IMR-90 (cell line): ENCODE measurements at regions not wholly inside any gene's neighbourhood (a gene's known extent, or its start where the extent isn't known, plus 50 kb on each side); places are given as distances from the start of the nearest gene placed in this dataset.
A peak's percentile ranks its signal among the peaks of the same experiment; 100 is the strongest.

Source experiments
- ATAC-seq: fragments of 200-7000 bp; cut with Tn5 transposase; 2 replicates; pipeline ENCODE4 v1.9.1; 2020; ENCODE audit warnings: low read depth, mild to moderate bottlenecking, moderate library complexity
- BruUV-seq: library from RNA; stranded (reverse); fragments of 400-500 nt; replicated peaks from 2 replicates; lab custom pipeline; 2021; lab: Mats Ljungman, UMichigan
- CTCF ChIA-PET: fragments of 300-600 bp; formaldehyde crosslinking; extraction: SDS; loops from one replicate; lab custom pipeline; 2021; ENCODE audit warnings: antibody characterized with exemption; lab: Yijun Ruan, JAX
- POLR2A ChIA-PET: fragments of 300-600 bp; sonication (Branson Sonifier 250); formaldehyde crosslinking; loops from one replicate; lab custom pipeline; 2022; ENCODE audit warnings: antibody characterized with exemption; ENCODE audit not compliant: unreplicated experiment; lab: Charles Lee
- DNase-seq: peaks from one replicate; pipeline ENCODE4 v3.0.0; 2013
- H2AFZ ChIP-seq: replicated peaks from 2 replicates; pipeline ENCODE3; 2013; ENCODE audit warnings: low read length, mild to moderate bottlenecking; ENCODE audit not compliant: poor library complexity
- H2AK5ac ChIP-seq: 2 replicates; pipeline ENCODE4 v1.6.1; 2013; ENCODE audit warnings: low read depth, low read length, inconsistent platforms
- H2AK9ac ChIP-seq: replicated peaks from 2 replicates; pipeline ENCODE3; 2013; ENCODE audit warnings: mild to moderate bottlenecking, low read depth, low read length, moderate library complexity; ENCODE audit not compliant: poor library complexity
- H2BK120ac ChIP-seq: 2 replicates; pipeline ENCODE4 v1.6.1; 2013; ENCODE audit warnings: low read depth, low read length, inconsistent platforms
- H2BK15ac ChIP-seq: 3 replicates; pipeline ENCODE4 v1.6.1; 2013; ENCODE audit warnings: low read depth, low read length, inconsistent platforms
- H2BK20ac ChIP-seq: 2 replicates; pipeline ENCODE4 v1.6.1; 2013; ENCODE audit warnings: low read depth, mild to moderate bottlenecking, inconsistent platforms, low read length, moderate library complexity
- H2BK5ac ChIP-seq: 2 replicates; pipeline ENCODE4 v1.6.1; 2013; ENCODE audit warnings: mild to moderate bottlenecking, low read depth, low read length, inconsistent platforms; ENCODE audit not compliant: poor library complexity, severe bottlenecking
- H3K14ac ChIP-seq: replicated peaks from 2 replicates; pipeline ENCODE4 v1.6.1; 2013; ENCODE audit warnings: low read depth, low read length, inconsistent platforms
- H3K18ac ChIP-seq: 2 replicates; pipeline ENCODE4 v1.6.1; 2013; ENCODE audit warnings: low read depth, low read length, control low read depth
- H3K23ac ChIP-seq: 2 replicates; pipeline ENCODE4 v1.6.1; 2013; ENCODE audit warnings: low read depth, low read length, inconsistent platforms
- H3K27ac ChIP-seq: 2 replicates; pipeline ENCODE4 v1.5.1; 2013; ENCODE audit warnings: mild to moderate bottlenecking, control low read depth, low read length; ENCODE audit not compliant: insufficient read depth
- H3K27me3 ChIP-seq: 2 replicates; pipeline ENCODE4 v1.6.1; 2013; ENCODE audit warnings: low read length; ENCODE audit not compliant: control insufficient read depth, insufficient read depth
- H3K36me3 ChIP-seq: 2 replicates; pipeline ENCODE4 v1.6.1; 2013; ENCODE audit warnings: low read length, mixed read lengths; ENCODE audit not compliant: control insufficient read depth, insufficient read depth
- H3K4ac ChIP-seq: 2 replicates; pipeline ENCODE4 v1.6.1; 2013; ENCODE audit warnings: low read depth, low read length, inconsistent platforms
- H3K4me1 ChIP-seq: 2 replicates; pipeline ENCODE4 v1.6.1; 2013; ENCODE audit warnings: low read length, mixed read lengths; ENCODE audit not compliant: control insufficient read depth, insufficient read depth
- H3K4me2 ChIP-seq: 2 replicates; pipeline ENCODE4 v1.6.1; 2013; ENCODE audit warnings: low read depth, mild to moderate bottlenecking, control low read depth, low read length, moderate library complexity
- H3K4me3 ChIP-seq: 2 replicates; pipeline ENCODE4 v1.5.1; 2013; ENCODE audit warnings: low read depth, mild to moderate bottlenecking, control low read depth, low read length, moderate library complexity; ENCODE audit not compliant: insufficient read depth
- H3K56ac ChIP-seq: 2 replicates; pipeline ENCODE4 v1.6.1; 2013; ENCODE audit warnings: low read length, inconsistent platforms; ENCODE audit not compliant: insufficient read depth; ENCODE audit errors: extremely low read depth
- H3K79me1 ChIP-seq, 2 experiments: 2 replicates each; pipeline ENCODE4 v1.6.1; 2013; ENCODE audit warnings: low read length in 2 of 2, inconsistent platforms in 1 of 2, low read depth in 1 of 2
- H3K9ac ChIP-seq: 2 replicates; pipeline ENCODE4 v1.6.1; 2013; ENCODE audit warnings: low read depth, low read length, control low read depth
- H3K9me1 ChIP-seq: 2 replicates; pipeline ENCODE4 v1.6.1; 2013; ENCODE audit warnings: low read length, inconsistent platforms; ENCODE audit not compliant: insufficient read depth
- H3K9me3 ChIP-seq: 2 replicates; pipeline ENCODE4 v1.6.1; 2013; ENCODE audit warnings: low read length; ENCODE audit not compliant: control insufficient read depth, insufficient read depth
- H4K20me1 ChIP-seq: 2 replicates; pipeline ENCODE4 v1.6.1; 2013; ENCODE audit warnings: low read length, inconsistent platforms; ENCODE audit not compliant: insufficient read depth
- H4K5ac ChIP-seq: 2 replicates; pipeline ENCODE4 v1.6.1; 2013; ENCODE audit warnings: mild to moderate bottlenecking, low read depth, low read length, control low read depth
- H4K8ac ChIP-seq, 2 experiments: 2 replicates each; pipeline ENCODE4 v1.6.1; 2013; ENCODE audit warnings: low read depth in 2 of 2, low read length in 2 of 2, control low read depth in 1 of 2, inconsistent platforms in 1 of 2
- H4K91ac ChIP-seq: 2 replicates; pipeline ENCODE4 v1.6.1; 2013; ENCODE audit warnings: low read depth, low read length, inconsistent platforms; ENCODE audit not compliant: insufficient read depth
- BHLHE40 ChIP-seq: fragments of 150-350 bp; IDR thresholded peaks from 2 replicates; pipeline ENCODE4 v1.6.1; 2016; ENCODE audit warnings: mild to moderate bottlenecking, low read depth, low read length
- CEBPB ChIP-seq: IDR thresholded peaks from 2 replicates; pipeline ENCODE4 v1.6.1; 2012; ENCODE audit warnings: low read depth, low read length, improper control_type of control experiment
- CHD1 ChIP-seq: IDR thresholded peaks from 2 replicates; pipeline ENCODE4 v1.6.1; 2012; ENCODE audit warnings: low read depth, low read length, improper control_type of control experiment
- MAFK ChIP-seq: IDR thresholded peaks from 2 replicates; pipeline ENCODE4 v1.6.1; 2012; ENCODE audit warnings: low read depth, low read length, improper control_type of control experiment
- MAZ ChIP-seq: IDR thresholded peaks from 2 replicates; pipeline ENCODE4 v1.6.1; 2012; ENCODE audit warnings: low read depth, mild to moderate bottlenecking, low read length, improper control_type of control experiment, moderate library complexity, borderline replicate concordance
- MXI1 ChIP-seq: IDR thresholded peaks from 2 replicates; pipeline ENCODE4 v1.6.1; 2012; ENCODE audit warnings: low read depth, mild to moderate bottlenecking, low read length, moderate library complexity, borderline replicate concordance
- POLR2A ChIP-seq: IDR thresholded peaks from 2 replicates; pipeline ENCODE4 v1.6.1; 2012; ENCODE audit warnings: mild to moderate bottlenecking, low read depth, low read length
- RAD21 ChIP-seq: IDR thresholded peaks from 2 replicates; pipeline ENCODE4 v1.6.1; 2012; ENCODE audit warnings: low read length, improper control_type of control experiment
- RFX5 ChIP-seq: IDR thresholded peaks from 2 replicates; pipeline ENCODE4 v1.8.0; 2012; ENCODE audit warnings: low read depth, mild to moderate bottlenecking, low read length, moderate library complexity
- SMC3 ChIP-seq: fragments of 150-350 bp; IDR thresholded peaks from 2 replicates; pipeline ENCODE4 v1.6.1; 2016; ENCODE audit warnings: low read depth, mild to moderate bottlenecking, antibody characterized with exemption, low read length, moderate library complexity
- WGBS, 2 experiments: methylation state at CpG; one replicate each; pipeline versions ENCODE4 v1.1.5 to v1.1.7; 2013; ENCODE audit warnings: missing lambda C conversion rate in 2 of 2; ENCODE audit not compliant: insufficient read length in 1 of 2; ENCODE audit errors: extremely low coverage in 2 of 2; 5-methylcytosine and 5-hydroxymethylcytosine counted together
- dilution Hi-C: fragments of 300-500 bp; cut with HindIII; formaldehyde crosslinking; loops from one replicate; pipeline ENCODE4 v1.14.3; 2018; ENCODE audit warnings: low sequenced_read_pairs; ENCODE audit not compliant: unreplicated experiment
- in situ Hi-C: fragments of 300-500 bp; cut with MboI; formaldehyde crosslinking; loops from 3 replicates; pipeline ENCODE4 v1.14.3; 2019; ENCODE audit warnings: low sequenced_read_pairs, inconsistent platforms, mixed read lengths
- intact Hi-C: fragments of 100-400 bp; cut with micrococcal nuclease; formaldehyde crosslinking; loops from 2 replicates; pipeline ENCODE4 v1.10.0; 2022
- TF ChIP-seq, protein P1 (sequence below): fragments of 150-350 bp; IDR thresholded peaks from 2 replicates; pipeline ENCODE4 v1.6.1; 2017; ENCODE audit warnings: mild to moderate bottlenecking, antibody characterized with exemption, low read length, low read depth

DNA sequence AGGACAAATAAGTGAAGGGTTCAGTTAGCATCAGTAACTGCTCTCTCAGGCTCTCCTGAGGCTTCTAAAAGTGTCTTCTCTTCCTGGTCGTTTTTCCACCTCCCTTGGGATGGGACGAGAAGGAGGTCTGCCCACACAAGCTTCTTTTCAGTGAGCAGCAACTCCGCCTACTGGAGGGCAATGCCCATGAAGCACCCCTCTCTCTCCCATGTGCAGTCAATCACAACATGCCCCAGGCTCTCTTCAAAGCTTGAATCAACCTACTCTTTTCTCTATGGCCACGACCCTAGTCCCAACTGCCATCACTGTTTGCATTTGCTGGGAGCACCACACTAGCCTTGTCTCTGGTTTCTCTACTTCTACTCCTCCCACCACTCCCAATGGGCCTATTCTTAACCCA is 135.6 kb downstream of the RPS24 start:
- H3K4me1 ChIP-seq, result peaks cover 5% of the 10 kb centered on the region
- H2AK9ac ChIP-seq, result no peak overlapping the region
- H3K18ac ChIP-seq, result no peak overlapping the region
- no peak overlapping the region for H4K8ac ChIP-seq
- H4K91ac ChIP-seq, result no peak overlapping the region
- TF ChIP-seq CEBPB (no peak), BHLHE40 (no peak), POLR2A (no peak), MXI1 (no peak), MAFK (no peak), RAD21 (no peak), SMC3 (no peak), RFX5 (no peak), MAZ (no peak), CHD1 (no peak)
- TF ChIP-seq, protein P1, sequence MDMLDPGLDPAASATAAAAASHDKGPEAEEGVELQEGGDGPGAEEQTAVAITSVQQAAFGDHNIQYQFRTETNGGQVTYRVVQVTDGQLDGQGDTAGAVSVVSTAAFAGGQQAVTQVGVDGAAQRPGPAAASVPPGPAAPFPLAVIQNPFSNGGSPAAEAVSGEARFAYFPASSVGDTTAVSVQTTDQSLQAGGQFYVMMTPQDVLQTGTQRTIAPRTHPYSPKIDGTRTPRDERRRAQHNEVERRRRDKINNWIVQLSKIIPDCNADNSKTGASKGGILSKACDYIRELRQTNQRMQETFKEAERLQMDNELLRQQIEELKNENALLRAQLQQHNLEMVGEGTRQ, result no peak
- H3K4me2 ChIP-seq, result no peak overlapping the region
- dilution Hi-C loops (no loop called here), in situ Hi-C loops (no loop called here), intact Hi-C loops (no loop called here)
- no TSS peak for BruUV-seq
- no peak overlapping the region for H3K4me3 ChIP-seq
- H3K79me1 ChIP-seq, result no peaks in the 10 kb centered on the region
- H2BK5ac ChIP-seq, result no peak overlapping the region
- no peak overlapping the region for H2BK20ac ChIP-seq
- H3K9me1 ChIP-seq, result peaks cover 7% of the 10 kb centered on the region
- H4K5ac ChIP-seq, result no peak overlapping the region
- CTCF ChIA-PET, result no interaction called here
- POLR2A ChIA-PET, result no interaction called here
- no peak overlapping the region for H3K56ac ChIP-seq
- peaks cover 2% of the 10 kb centered on the region; the same call in 1 of the 2 replicates for H3K27me3 ChIP-seq
- 83% methylated on average over 4 of the region's 4 CpGs; no CpG with 5 or more reads in 1 of the 2 experiments for WGBS, 2 experiments
- H3K36me3 ChIP-seq, result no peaks in the 10 kb centered on the region
- 0 out of 2 replicates have a peak overlapping the region, but pooled peaks have one; percentile 28 for H3K14ac ChIP-seq
- H4K20me1 ChIP-seq, result no peaks in the 10 kb centered on the region
- no peak overlapping the region for H3K9ac ChIP-seq
- no peak overlapping the region; the same call in 1 of the 2 replicates for H3K4ac ChIP-seq
- no peak overlapping the region for H2BK15ac ChIP-seq
- H2BK120ac ChIP-seq, result no peak overlapping the region
- DNase-seq, result no peak
- no peaks in the 10 kb centered on the region for H3K9me3 ChIP-seq
- ATAC-seq, result no peak
- H3K23ac ChIP-seq, result no peak overlapping the region
- peak overlapping the region; percentile 28; the same call in 1 of the 2 replicates for H2AK5ac ChIP-seq
- no peak overlapping the region for H3K27ac ChIP-seq
- H2AFZ ChIP-seq, result peak overlapping the region; percentile 16
